ENCODE measurements at regions not wholly inside any gene's neighbourhood (a gene's known extent, or its start where the extent isn't known, plus 50 kb on each side); places are given as distances from the start of the nearest gene placed in this dataset.

- no peak overlapping the region for H2BK20ac ChIP-seq (ENCODE audit: low read depth, low read length, poor library complexity, severe bottlenecking)
- DNase-seq: no peak
- no peaks in the 10 kb centered on the region for H3K27me3 ChIP-seq (ENCODE audit: insufficient read depth, low read length)
- H4K5ac ChIP-seq (ENCODE audit: insufficient read length, low read depth, low read length): no peak overlapping the region
- H3K9me3 ChIP-seq (ENCODE audit: control insufficient read depth, low read depth, low read length): no peaks in the 10 kb centered on the region
- H3K23me2 ChIP-seq (ENCODE audit: insufficient read length, low read depth, low read length, poor library complexity, severe bottlenecking): no peaks in the 10 kb centered on the region
- H2BK5ac ChIP-seq (ENCODE audit: insufficient read length, low read length): no peak overlapping the region
- Mint-ChIP-seq H3K36me3 (ENCODE audit: insufficient read depth in 1 of 3, low read depth in 3 of 3) (peaks cover 0 to 4% (median 0%) of the 10 kb centered on the region in 3 experiments; a peak in 2 of 7 replicates), H3K9me3 (peaks cover 9 to 16% of the 10 kb centered on the region in 2 experiments; a peak in 4 of 5 replicates), H3K4me1 (peaks cover 10 to 29% of the 10 kb centered on the region in 2 experiments), H3K27ac (peak overlapping the region in 1 of 3 experiments; percentile 52; a peak in 1 of 7 replicates), H3K27me3 (ENCODE audit: low read depth) (no peaks in the 10 kb centered on the region; the same call in 1 of the 2 replicates), H3K4me3 (no peak overlapping the region)
- H3K79me2 ChIP-seq (ENCODE audit: insufficient read depth, low read length): no peaks in the 10 kb centered on the region
- H3K18ac ChIP-seq (ENCODE audit: insufficient read length, low read depth, low read length): no peak overlapping the region
- H3K14ac ChIP-seq (ENCODE audit: insufficient read depth, low read length): no peak overlapping the region
- no peak overlapping the region for H4K8ac ChIP-seq (replicated peaks; ENCODE audit: insufficient read length, low read depth, low read length)
- no peaks in the 10 kb centered on the region for H3K79me1 ChIP-seq (ENCODE audit: insufficient read depth, low read depth, low read length, poor library complexity, severe bottlenecking)
- no peak overlapping the region for H2BK15ac ChIP-seq (ENCODE audit: low read depth, low read length)
- no peak overlapping the region for H3K4ac ChIP-seq (ENCODE audit: low read depth, low read length)
- H3K23ac ChIP-seq (ENCODE audit: insufficient read length, low read depth, low read length): no peak overlapping the region
- H2BK120ac ChIP-seq (ENCODE audit: low read depth, low read length, poor library complexity, severe bottlenecking): no peak overlapping the region
- no CpG with 5 or more reads among the region's 2 CpGs for WGBS (ENCODE audit: extremely low coverage, insufficient read length, low lambda C conversion rate)
- no peak overlapping the region for H2AK5ac ChIP-seq (ENCODE audit: insufficient read length, low read length)
- H4K91ac ChIP-seq (ENCODE audit: insufficient read length, low read depth, low read length): no peak overlapping the region
- no peaks in the 10 kb centered on the region for H3K4me1 ChIP-seq (ENCODE audit: insufficient read depth, low read length)
- no peak overlapping the region for H2BK12ac ChIP-seq (ENCODE audit: insufficient read length, low read depth, low read length)
- no peak overlapping the region for H3K9ac ChIP-seq (ENCODE audit: extremely low read depth, insufficient read length, low read length)
- no peak overlapping the region for H2AFZ ChIP-seq (ENCODE audit: low read length)
- no peak overlapping the region for H3T11ph ChIP-seq (ENCODE audit: low read length)
- TF ChIP-seq CTCF (conservative IDR thresholded peaks at IDR 0.05): no peak
- H4K20me1 ChIP-seq (ENCODE audit: control insufficient read depth, insufficient read depth, insufficient read length): no peaks in the 10 kb centered on the region
- no peak overlapping the region for H3K4me2 ChIP-seq (ENCODE audit: insufficient read depth, insufficient read length, low read length)
- H3K27ac ChIP-seq (ENCODE audit: insufficient read length, low read depth, low read length): no peak overlapping the region
- no peak overlapping the region for H3K56ac ChIP-seq (ENCODE audit: insufficient read length, low read depth, low read length)
Measured at GRCh38 chr13:95356916-95357315, 55.7 kb upstream of the ABCC4 start.

Measured in H9 (cell line).